ENCODE measurements at regions not wholly inside any gene's neighbourhood (a gene's known extent, or its start where the extent isn't known, plus 50 kb on each side); places are given as distances from the start of the nearest gene placed in this dataset.

GRCh38 chrX:74251006-74251930 lies 52.7 kb upstream of the ZCCHC13 start:
- Histone ChIP-seq H3K9me3 (ENCODE audit: control insufficient read depth in 2 of 2, insufficient read depth in 1 of 2, low read length in 1 of 2) (no peaks in the 10 kb centered on the region), H3K36me3 (ENCODE audit: control insufficient read depth in 2 of 2, insufficient read depth in 2 of 2, low read length in 1 of 2) (peaks cover 0 to 2% of the 10 kb centered on the region in 2 donors), H3K4me1 (ENCODE audit: control insufficient read depth in 2 of 2, insufficient read depth in 2 of 2, low read length in 2 of 2) (no peaks in the 10 kb centered on the region), H3K27ac (ENCODE audit: low read depth in 1 of 2, low read length in 1 of 2) (no peak overlapping the region), H3K27me3 (ENCODE audit: control insufficient read depth in 2 of 2, insufficient read depth in 1 of 2, low read length in 1 of 2) (no peaks in the 10 kb centered on the region), H3K4me3 (ENCODE audit: low read length in 2 of 2) (no peak overlapping the region)
- 78% methylated on average over 2 of the region's 2 CpGs for WGBS
- no peak for DNase-seq (ENCODE audit: low read depth in 6 of 9, low spot score in 9 of 9)

GRCh38 chrX:74250574-74250973 lies 53.4 kb upstream of the ZCCHC13 start:
- Histone ChIP-seq H3K9me3 (ENCODE audit: control insufficient read depth in 2 of 2, insufficient read depth in 1 of 2, low read length in 1 of 2) (no peaks in the 10 kb centered on the region), H3K27me3 (ENCODE audit: control insufficient read depth in 2 of 2, insufficient read depth in 1 of 2, low read length in 1 of 2) (no peaks in the 10 kb centered on the region), H3K27ac (ENCODE audit: low read depth in 1 of 2, low read length in 1 of 2) (no peak overlapping the region), H3K36me3 (ENCODE audit: control insufficient read depth in 2 of 2, insufficient read depth in 2 of 2, low read length in 1 of 2) (no peaks in the 10 kb centered on the region), H3K4me1 (ENCODE audit: control insufficient read depth in 2 of 2, insufficient read depth in 2 of 2, low read length in 2 of 2) (no peaks in the 10 kb centered on the region), H3K4me3 (ENCODE audit: low read length in 2 of 2) (no peak overlapping the region)
- no peak for DNase-seq (ENCODE audit: low read depth in 6 of 9, low spot score in 9 of 9)
- 96% methylated on average over 2 of the region's 2 CpGs for WGBS

- H3K27ac ChIP-seq (ENCODE audit: low read depth in 1 of 2, low read length in 1 of 2) = no peak overlapping the region
Observed at GRCh38 chrX:74249963-74250362, 54.0 kb upstream of the ZCCHC13 start.

GRCh38 chrX:74248889-74249288 lies 55.1 kb upstream of the ZCCHC13 start:
- H3K27ac ChIP-seq (ENCODE audit: low read depth in 1 of 2, low read length in 1 of 2) = no peak overlapping the region
- H3K27me3 ChIP-seq (ENCODE audit: control insufficient read depth in 2 of 2, insufficient read depth in 1 of 2, low read length in 1 of 2) = no peaks in the 10 kb centered on the region
- no peak for DNase-seq (ENCODE audit: low read depth in 6 of 9, low spot score in 9 of 9)
- no peak overlapping the region for H3K4me3 ChIP-seq (ENCODE audit: low read length in 2 of 2)
- 94% methylated on average over 4 of the region's 4 CpGs for WGBS
- no peaks in the 10 kb centered on the region for H3K36me3 ChIP-seq (ENCODE audit: control insufficient read depth in 2 of 2, insufficient read depth in 2 of 2, low read length in 1 of 2)
- H3K9me3 ChIP-seq (ENCODE audit: control insufficient read depth in 2 of 2, insufficient read depth in 1 of 2, low read length in 1 of 2) = no peaks in the 10 kb centered on the region
- no peaks in the 10 kb centered on the region for H3K4me1 ChIP-seq (ENCODE audit: control insufficient read depth in 2 of 2, insufficient read depth in 2 of 2, low read length in 2 of 2)

More at GRCh38 chrX:74249963-74250362, 54.0 kb upstream of the ZCCHC13 start:
- no peak overlapping the region for H3K4me3 ChIP-seq (ENCODE audit: low read length in 2 of 2)
- H3K4me1 ChIP-seq (ENCODE audit: control insufficient read depth in 2 of 2, insufficient read depth in 2 of 2, low read length in 2 of 2) = no peaks in the 10 kb centered on the region
- 97% methylated on average over 11 of the region's 11 CpGs for WGBS
- H3K27me3 ChIP-seq (ENCODE audit: control insufficient read depth in 2 of 2, insufficient read depth in 1 of 2, low read length in 1 of 2) = no peaks in the 10 kb centered on the region
- no peak for DNase-seq (ENCODE audit: low read depth in 6 of 9, low spot score in 9 of 9)
- H3K9me3 ChIP-seq (ENCODE audit: control insufficient read depth in 2 of 2, insufficient read depth in 1 of 2, low read length in 1 of 2) = no peaks in the 10 kb centered on the region
- H3K36me3 ChIP-seq (ENCODE audit: control insufficient read depth in 2 of 2, insufficient read depth in 2 of 2, low read length in 1 of 2) = no peaks in the 10 kb centered on the region

- no peak for DNase-seq (ENCODE audit: low read depth in 6 of 9, low spot score in 9 of 9)
- Histone ChIP-seq H3K27me3 (ENCODE audit: control insufficient read depth in 2 of 2, insufficient read depth in 1 of 2, low read length in 1 of 2) (no peaks in the 10 kb centered on the region), H3K9me3 (ENCODE audit: control insufficient read depth in 2 of 2, insufficient read depth in 1 of 2, low read length in 1 of 2) (no peaks in the 10 kb centered on the region), H3K27ac (ENCODE audit: low read depth in 1 of 2, low read length in 1 of 2) (no peak overlapping the region), H3K36me3 (ENCODE audit: control insufficient read depth in 2 of 2, insufficient read depth in 2 of 2, low read length in 1 of 2) (peaks cover 0 to 3% of the 10 kb centered on the region in 2 donors), H3K4me1 (ENCODE audit: control insufficient read depth in 2 of 2, insufficient read depth in 2 of 2, low read length in 2 of 2) (no peaks in the 10 kb centered on the region), H3K4me3 (ENCODE audit: low read length in 2 of 2) (no peak overlapping the region)
Observed at GRCh38 chrX:74246524-74246923, 57.5 kb upstream of the ZCCHC13 start.

GRCh38 chrX:74242484-74243138 lies 61.4 kb upstream of the ZCCHC13 start:
- Histone ChIP-seq H3K27ac (ENCODE audit: low read depth in 1 of 2, low read length in 1 of 2) (no peak overlapping the region), H3K36me3 (ENCODE audit: control insufficient read depth in 2 of 2, insufficient read depth in 2 of 2, low read length in 1 of 2) (peaks cover 4 to 11% of the 10 kb centered on the region in 2 donors), H3K27me3 (ENCODE audit: control insufficient read depth in 2 of 2, insufficient read depth in 1 of 2, low read length in 1 of 2) (no peaks in the 10 kb centered on the region), H3K4me1 (ENCODE audit: control insufficient read depth in 2 of 2, insufficient read depth in 2 of 2, low read length in 2 of 2) (no peaks in the 10 kb centered on the region), H3K9me3 (ENCODE audit: control insufficient read depth in 2 of 2, insufficient read depth in 1 of 2, low read length in 1 of 2) (no peaks in the 10 kb centered on the region), H3K4me3 (ENCODE audit: low read length in 2 of 2) (no peak overlapping the region)
- DNase-seq (ENCODE audit: low read depth in 6 of 9, low spot score in 9 of 9) = no peak
- WGBS = 98% methylated on average over 8 of the region's 8 CpGs

GRCh38 chrX:74242050-74242449 lies 61.9 kb upstream of the ZCCHC13 start:
- H3K4me3 ChIP-seq (ENCODE audit: low read length in 2 of 2) = no peak overlapping the region
- H3K9me3 ChIP-seq (ENCODE audit: control insufficient read depth in 2 of 2, insufficient read depth in 1 of 2, low read length in 1 of 2) = no peaks in the 10 kb centered on the region
- peaks cover 4 to 11% of the 10 kb centered on the region in 2 donors for H3K36me3 ChIP-seq (ENCODE audit: control insufficient read depth in 2 of 2, insufficient read depth in 2 of 2, low read length in 1 of 2)
- DNase-seq (ENCODE audit: low read depth in 6 of 9, low spot score in 9 of 9) = no peak
- no peaks in the 10 kb centered on the region for H3K4me1 ChIP-seq (ENCODE audit: control insufficient read depth in 2 of 2, insufficient read depth in 2 of 2, low read length in 2 of 2)
- no peaks in the 10 kb centered on the region for H3K27me3 ChIP-seq (ENCODE audit: control insufficient read depth in 2 of 2, insufficient read depth in 1 of 2, low read length in 1 of 2)
- H3K27ac ChIP-seq (ENCODE audit: low read depth in 1 of 2, low read length in 1 of 2) = no peak overlapping the region

- no peak for DNase-seq (ENCODE audit: low read depth in 6 of 9, low spot score in 9 of 9)
- peaks cover 4 to 11% of the 10 kb centered on the region in 2 donors for H3K36me3 ChIP-seq (ENCODE audit: control insufficient read depth in 2 of 2, insufficient read depth in 2 of 2, low read length in 1 of 2)
- 100% methylated on average over 1 of the region's 1 CpG for WGBS
- no peak overlapping the region for H3K4me3 ChIP-seq (ENCODE audit: low read length in 2 of 2)
- H3K27ac ChIP-seq (ENCODE audit: low read depth in 1 of 2, low read length in 1 of 2) = no peak overlapping the region
- H3K4me1 ChIP-seq (ENCODE audit: control insufficient read depth in 2 of 2, insufficient read depth in 2 of 2, low read length in 2 of 2) = no peaks in the 10 kb centered on the region
- H3K27me3 ChIP-seq (ENCODE audit: control insufficient read depth in 2 of 2, insufficient read depth in 1 of 2, low read length in 1 of 2) = no peaks in the 10 kb centered on the region
- no peaks in the 10 kb centered on the region for H3K9me3 ChIP-seq (ENCODE audit: control insufficient read depth in 2 of 2, insufficient read depth in 1 of 2, low read length in 1 of 2)
Observed at GRCh38 chrX:74238771-74239170, 65.2 kb upstream of the ZCCHC13 start.

- WGBS = 95% methylated on average over 2 of the region's 2 CpGs
- no peaks in the 10 kb centered on the region for H3K9me3 ChIP-seq (ENCODE audit: control insufficient read depth in 2 of 2, insufficient read depth in 1 of 2, low read length in 1 of 2)
- no peak overlapping the region for H3K4me3 ChIP-seq (ENCODE audit: low read length in 2 of 2)
- peaks cover 0 to 5% of the 10 kb centered on the region in 2 donors for H3K36me3 ChIP-seq (ENCODE audit: control insufficient read depth in 2 of 2, insufficient read depth in 2 of 2, low read length in 1 of 2)
- DNase-seq (ENCODE audit: low read depth in 6 of 9, low spot score in 9 of 9) = no peak
- no peaks in the 10 kb centered on the region for H3K27me3 ChIP-seq (ENCODE audit: control insufficient read depth in 2 of 2, insufficient read depth in 1 of 2, low read length in 1 of 2)
- H3K4me1 ChIP-seq (ENCODE audit: control insufficient read depth in 2 of 2, insufficient read depth in 2 of 2, low read length in 2 of 2) = no peaks in the 10 kb centered on the region
- H3K27ac ChIP-seq (ENCODE audit: low read depth in 1 of 2, low read length in 1 of 2) = no peak overlapping the region
Observed at GRCh38 chrX:74234818-74235217, 69.2 kb upstream of the ZCCHC13 start.
